IPS-20b (cell line): ENCODE measurements at regions not wholly inside any gene's neighbourhood (a gene's known extent, or its start where the extent isn't known, plus 50 kb on each side); places are given as distances from the start of the nearest gene placed in this dataset.

Experiments
- H3K27ac ChIP-seq: one replicate; pipeline ENCODE4 v1.5.1; 2013; ENCODE audit warnings: low read length
- H3K27me3 ChIP-seq: 2 replicates; pipeline ENCODE4 v1.6.1; 2013; ENCODE audit warnings: mild to moderate bottlenecking, low read length, inconsistent platforms; ENCODE audit not compliant: insufficient read depth
- H3K36me3 ChIP-seq: 2 replicates; pipeline ENCODE4 v1.6.1; 2013; ENCODE audit warnings: low read depth, mild to moderate bottlenecking, inconsistent platforms, low read length, moderate library complexity; ENCODE audit not compliant: insufficient read depth
- H3K4me1 ChIP-seq: 2 replicates; pipeline ENCODE4 v1.6.1; 2013; ENCODE audit warnings: mild to moderate bottlenecking, control low read depth, inconsistent platforms, low read length, moderate library complexity; ENCODE audit not compliant: insufficient read depth
- H3K4me3 ChIP-seq: 2 replicates; pipeline ENCODE4 v1.5.1; 2013; ENCODE audit warnings: mild to moderate bottlenecking, low read length, inconsistent platforms
- H3K9ac ChIP-seq: 2 replicates; pipeline ENCODE4 v1.6.1; 2013; ENCODE audit warnings: low read depth, mild to moderate bottlenecking, inconsistent platforms, low read length, moderate library complexity
- H3K9me3 ChIP-seq: 2 replicates; pipeline ENCODE4 v1.6.1; 2013; ENCODE audit warnings: mild to moderate bottlenecking, low read depth, low read length, inconsistent platforms; ENCODE audit not compliant: insufficient read depth

GRCh38 chr4:147029296-147029695 lies 83.6 kb upstream of the TTC29 start:
- Histone ChIP-seq H3K4me3 (no peak overlapping the region), H3K27ac (no peak overlapping the region), H3K27me3 (no peaks in the 10 kb centered on the region), H3K4me1 (peaks cover 4% of the 10 kb centered on the region; the same call in 1 of the 2 replicates), H3K36me3 (no peaks in the 10 kb centered on the region), H3K9me3 (no peaks in the 10 kb centered on the region), H3K9ac (no peak overlapping the region)

GRCh38 chr4:147034372-147034771 lies 88.7 kb upstream of the TTC29 start:
- peaks cover 4% of the 10 kb centered on the region; the same call in 1 of the 2 replicates for H3K4me1 ChIP-seq
- H3K4me3 ChIP-seq: no peak overlapping the region
- H3K27ac ChIP-seq: no peak overlapping the region
- H3K36me3 ChIP-seq: no peaks in the 10 kb centered on the region
- H3K9me3 ChIP-seq: no peaks in the 10 kb centered on the region
- no peak overlapping the region for H3K9ac ChIP-seq
- no peaks in the 10 kb centered on the region for H3K27me3 ChIP-seq

GRCh38 chr4:147037069-147037468 lies 91.4 kb upstream of the TTC29 start:
- H3K4me1 ChIP-seq: no peaks in the 10 kb centered on the region; the same call in 1 of the 2 replicates
- no peaks in the 10 kb centered on the region for H3K36me3 ChIP-seq
- no peak overlapping the region for H3K9ac ChIP-seq
- H3K27me3 ChIP-seq: no peaks in the 10 kb centered on the region
- H3K9me3 ChIP-seq: no peaks in the 10 kb centered on the region
- H3K27ac ChIP-seq: no peak overlapping the region
- H3K4me3 ChIP-seq: no peak overlapping the region

GRCh38 chr4:147039976-147040575 lies 94.4 kb upstream of the TTC29 start:
- Histone ChIP-seq H3K4me3 (no peak overlapping the region), H3K36me3 (no peaks in the 10 kb centered on the region), H3K4me1 (no peaks in the 10 kb centered on the region), H3K9ac (no peak overlapping the region), H3K27ac (no peak overlapping the region), H3K9me3 (no peaks in the 10 kb centered on the region), H3K27me3 (no peaks in the 10 kb centered on the region)

- Histone ChIP-seq H3K4me3 (no peak overlapping the region), H3K9me3 (no peaks in the 10 kb centered on the region), H3K36me3 (no peaks in the 10 kb centered on the region), H3K9ac (no peak overlapping the region), H3K27me3 (no peaks in the 10 kb centered on the region), H3K27ac (no peak overlapping the region), H3K4me1 (no peaks in the 10 kb centered on the region)
These were observed 95.2 kb upstream of the TTC29 start for GRCh38 chr4:147040874-147041273.

GRCh38 chr4:147041376-147041775 lies 95.7 kb upstream of the TTC29 start:
- Histone ChIP-seq H3K36me3 (no peaks in the 10 kb centered on the region), H3K4me3 (no peak overlapping the region), H3K9ac (no peak overlapping the region), H3K4me1 (no peaks in the 10 kb centered on the region), H3K9me3 (no peaks in the 10 kb centered on the region), H3K27ac (no peak overlapping the region), H3K27me3 (no peaks in the 10 kb centered on the region)

- no peaks in the 10 kb centered on the region for H3K9me3 ChIP-seq
- no peaks in the 10 kb centered on the region for H3K27me3 ChIP-seq
- no peaks in the 10 kb centered on the region for H3K36me3 ChIP-seq
- no peaks in the 10 kb centered on the region for H3K4me1 ChIP-seq
- H3K9ac ChIP-seq: no peak overlapping the region
- H3K4me3 ChIP-seq: no peak overlapping the region
- no peak overlapping the region for H3K27ac ChIP-seq
These were observed 96.4 kb upstream of the TTC29 start for GRCh38 chr4:147042046-147042445.

- Histone ChIP-seq H3K9me3 (no peaks in the 10 kb centered on the region), H3K27ac (no peak overlapping the region), H3K27me3 (no peaks in the 10 kb centered on the region), H3K4me3 (no peak overlapping the region), H3K9ac (no peak overlapping the region), H3K4me1 (no peaks in the 10 kb centered on the region), H3K36me3 (no peaks in the 10 kb centered on the region)
These were observed 98.6 kb upstream of the TTC29 start for GRCh38 chr4:147044241-147044640.

GRCh38 chr4:147049946-147050345 lies 104.3 kb upstream of the TTC29 start:
- Histone ChIP-seq H3K4me3 (no peak overlapping the region), H3K27ac (no peak overlapping the region), H3K9me3 (peaks cover 5% of the 10 kb centered on the region; the same call in 1 of the 2 replicates), H3K9ac (no peak overlapping the region), H3K27me3 (no peaks in the 10 kb centered on the region), H3K36me3 (no peaks in the 10 kb centered on the region), H3K4me1 (peaks cover 4% of the 10 kb centered on the region; the same call in 1 of the 2 replicates)

- Histone ChIP-seq H3K27ac (no peak overlapping the region), H3K9ac (no peak overlapping the region), H3K4me3 (no peak overlapping the region), H3K27me3 (no peaks in the 10 kb centered on the region), H3K9me3 (peaks cover 5% of the 10 kb centered on the region; the same call in 1 of the 2 replicates), H3K36me3 (no peaks in the 10 kb centered on the region), H3K4me1 (peaks cover 4% of the 10 kb centered on the region; the same call in 1 of the 2 replicates)
These were observed 104.7 kb upstream of the TTC29 start for GRCh38 chr4:147050356-147050765.

- Histone ChIP-seq H3K27ac (no peak overlapping the region), H3K4me1 (peaks cover 4% of the 10 kb centered on the region; the same call in 1 of the 2 replicates), H3K36me3 (no peaks in the 10 kb centered on the region), H3K9me3 (peaks cover 5% of the 10 kb centered on the region; the same call in 1 of the 2 replicates), H3K4me3 (no peak overlapping the region), H3K27me3 (no peaks in the 10 kb centered on the region), H3K9ac (no peak overlapping the region)
These were observed 106.7 kb upstream of the TTC29 start for GRCh38 chr4:147052361-147052760.

GRCh38 chr4:147054228-147054872 lies 108.7 kb upstream of the TTC29 start:
- H3K4me1 ChIP-seq: peaks cover 8% of the 10 kb centered on the region; the same call in 1 of the 2 replicates
- no peak overlapping the region for H3K4me3 ChIP-seq
- H3K9me3 ChIP-seq: peaks cover 5% of the 10 kb centered on the region; the same call in 1 of the 2 replicates
- no peaks in the 10 kb centered on the region for H3K27me3 ChIP-seq
- no peak overlapping the region for H3K27ac ChIP-seq
- H3K36me3 ChIP-seq: no peaks in the 10 kb centered on the region
- no peak overlapping the region for H3K9ac ChIP-seq
